Omental fat pad (tissue), 3 donors: ENCODE measurements at regions not wholly inside any gene's neighbourhood (a gene's known extent, or its start where the extent isn't known, plus 50 kb on each side); places are given as distances from the start of the nearest gene placed in this dataset.

Experiments used
- ATAC-seq: fragments of 150-250 bp; one replicate; pipeline ENCODE4 v1.9.1; 2016; ENCODE audit warnings: mild to moderate bottlenecking, moderate library complexity; ENCODE audit not compliant: low FRiP score
- DNase-seq: peaks from one replicate; pipeline ENCODE4 v3.0.0-alpha.2; 2019; ENCODE audit warnings: low spot score
- TF ChIP-seq, protein P1 (sequence below), 3 donors: fragments of 450-650 bp; IDR thresholded peaks; one replicate each; pipeline ENCODE4 v1.5.1; 2016 to 2017; ENCODE audit warnings: antibody characterized with exemption in 3 of 3, mild to moderate bottlenecking in 3 of 3, moderate library complexity in 2 of 3

DNA sequence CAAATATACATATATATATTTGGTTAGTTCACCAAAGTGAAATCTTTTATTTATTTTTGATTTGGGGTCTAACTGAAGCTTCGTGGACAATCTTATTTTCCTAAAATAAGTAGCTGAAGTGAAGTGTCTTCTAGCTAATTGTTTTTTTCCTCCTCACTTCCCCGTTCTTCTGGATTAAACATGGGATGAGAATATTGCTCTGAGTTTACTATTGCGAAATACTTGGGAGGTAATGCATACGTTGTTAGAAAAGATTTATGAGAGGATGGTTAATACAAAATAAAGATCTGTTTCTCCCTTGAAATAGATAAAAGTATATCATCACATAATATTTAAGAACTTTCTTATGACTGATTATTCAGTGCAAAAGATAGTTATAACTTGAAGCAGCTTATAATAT is 228.3 kb upstream of the TPK1 start:
- ATAC-seq, result no peak
- TF ChIP-seq, protein P1, sequence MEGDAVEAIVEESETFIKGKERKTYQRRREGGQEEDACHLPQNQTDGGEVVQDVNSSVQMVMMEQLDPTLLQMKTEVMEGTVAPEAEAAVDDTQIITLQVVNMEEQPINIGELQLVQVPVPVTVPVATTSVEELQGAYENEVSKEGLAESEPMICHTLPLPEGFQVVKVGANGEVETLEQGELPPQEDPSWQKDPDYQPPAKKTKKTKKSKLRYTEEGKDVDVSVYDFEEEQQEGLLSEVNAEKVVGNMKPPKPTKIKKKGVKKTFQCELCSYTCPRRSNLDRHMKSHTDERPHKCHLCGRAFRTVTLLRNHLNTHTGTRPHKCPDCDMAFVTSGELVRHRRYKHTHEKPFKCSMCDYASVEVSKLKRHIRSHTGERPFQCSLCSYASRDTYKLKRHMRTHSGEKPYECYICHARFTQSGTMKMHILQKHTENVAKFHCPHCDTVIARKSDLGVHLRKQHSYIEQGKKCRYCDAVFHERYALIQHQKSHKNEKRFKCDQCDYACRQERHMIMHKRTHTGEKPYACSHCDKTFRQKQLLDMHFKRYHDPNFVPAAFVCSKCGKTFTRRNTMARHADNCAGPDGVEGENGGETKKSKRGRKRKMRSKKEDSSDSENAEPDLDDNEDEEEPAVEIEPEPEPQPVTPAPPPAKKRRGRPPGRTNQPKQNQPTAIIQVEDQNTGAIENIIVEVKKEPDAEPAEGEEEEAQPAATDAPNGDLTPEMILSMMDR (IDR thresholded peaks at IDR 0.05), result no peak

DNA sequence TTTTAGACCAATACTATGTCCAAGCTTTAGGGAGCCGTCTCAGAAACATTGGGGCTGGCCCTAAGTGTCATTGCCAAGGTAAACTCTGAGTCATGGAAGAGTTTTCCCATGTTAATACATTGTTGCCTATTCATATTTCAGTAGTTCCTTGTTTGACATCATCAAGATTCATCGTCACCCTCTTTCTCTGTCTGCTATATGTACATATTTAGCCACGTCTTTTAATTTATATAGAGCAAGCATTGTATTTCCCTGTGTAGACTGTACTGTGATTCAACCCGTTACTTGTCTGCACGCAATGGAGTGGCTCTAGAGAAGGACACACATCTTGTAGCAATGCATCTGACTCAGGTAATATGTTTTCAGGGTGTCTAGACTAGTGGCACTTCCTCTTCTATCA is 217.9 kb upstream of the TPK1 start:
- ATAC-seq (no peak), DNase-seq (no peak)
- TF ChIP-seq, protein P1 (IDR thresholded peaks at IDR 0.05), result no peak

More for the DNA sequence above, 228.3 kb upstream of the TPK1 start:
- DNase-seq, result no peak

DNA sequence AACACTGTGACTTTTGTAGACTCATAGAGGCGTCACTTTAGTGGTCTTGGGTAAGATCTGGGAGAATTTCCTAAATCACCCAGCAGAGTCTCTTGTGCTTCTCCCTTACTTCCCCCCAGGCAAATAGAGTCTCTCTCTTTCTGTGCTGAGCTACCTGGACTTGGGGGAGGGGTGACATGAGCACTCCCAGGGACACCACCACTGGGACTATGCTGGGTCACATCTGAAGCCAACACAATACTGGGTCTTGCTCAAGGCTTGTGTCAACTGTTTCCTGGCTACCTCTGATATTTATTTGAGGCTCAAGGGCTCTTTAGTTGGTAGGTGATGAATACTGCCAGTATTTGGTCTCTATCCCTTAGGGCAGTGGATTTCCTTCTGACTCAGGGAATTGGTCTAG is 214.6 kb upstream of the TPK1 start:
- ATAC-seq, result no peak
- DNase-seq, result no peak
- TF ChIP-seq, protein P1 (IDR thresholded peaks at IDR 0.05), result no peak

- DNase-seq, result no peak
- no peak for ATAC-seq
Measured at GRCh38 chr7:145036604-145037405, 201.0 kb upstream of the TPK1 start.

DNA sequence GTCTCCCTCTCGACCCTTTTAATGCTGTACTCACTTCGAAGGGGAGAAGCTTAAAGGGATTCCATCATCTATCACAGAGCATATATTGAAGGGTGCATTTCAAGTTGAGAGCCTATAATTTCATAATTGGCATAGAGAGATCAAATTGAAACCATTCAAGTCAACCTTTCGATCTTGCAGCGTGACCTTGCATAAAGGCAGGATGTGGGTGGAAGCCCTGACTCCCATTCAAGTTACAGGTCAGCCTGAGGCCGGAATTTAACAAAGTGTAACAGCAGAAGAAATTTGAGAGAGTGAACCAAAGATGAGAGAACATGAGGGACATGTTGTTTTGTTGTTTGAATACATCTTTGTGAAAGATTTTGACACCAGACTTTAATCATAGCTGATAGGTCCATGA is 195.3 kb upstream of the TPK1 start:
- DNase-seq (no peak), ATAC-seq (no peak)
- TF ChIP-seq, protein P1 (IDR thresholded peaks at IDR 0.05), result no peak

More at GRCh38 chr7:145036604-145037405, 201.0 kb upstream of the TPK1 start:
- TF ChIP-seq, protein P1 (IDR thresholded peaks at IDR 0.05), result no peak

GRCh38 chr7:145030754-145031153 is 194.9 kb upstream of the TPK1 start:
- no peak for ATAC-seq
- TF ChIP-seq, protein P1 (IDR thresholded peaks at IDR 0.05), result no peak
- DNase-seq, result no peak

DNA sequence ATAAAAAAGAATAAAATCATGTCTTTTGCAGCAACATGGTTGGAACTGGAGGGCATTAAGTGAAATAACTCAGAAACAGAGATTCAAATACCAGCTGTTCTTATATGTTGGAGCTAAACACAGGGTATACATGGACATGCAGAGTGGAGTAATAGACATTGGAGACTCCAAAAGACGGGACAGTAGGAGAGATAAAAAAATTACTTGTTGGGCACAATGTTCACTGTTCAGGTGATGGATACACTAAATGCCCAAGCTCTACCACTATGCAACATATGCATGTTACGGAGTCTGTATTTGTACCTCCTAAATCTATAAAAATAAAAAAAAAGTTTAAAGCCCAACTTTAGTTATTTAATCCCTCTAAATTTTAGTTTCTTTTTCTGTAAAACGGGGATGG is 184.6 kb upstream of the TPK1 start:
- DNase-seq (no peak), ATAC-seq (no peak)
- TF ChIP-seq, protein P1 (IDR thresholded peaks at IDR 0.05), result no peak
